G401.6 (cell line): ENCODE measurements at regions not wholly inside any gene's neighbourhood (a gene's known extent, or its start where the extent isn't known, plus 50 kb on each side); places are given as distances from the start of the nearest gene placed in this dataset.
A peak's percentile ranks its signal among the peaks of the same experiment; 100 is the strongest.
"Not testable (repeated sequence)": the region's sequence is repeated elsewhere in the genome, so short reads cannot be mapped to it uniquely, and the experiment has no call there.

Experiments used
- FAIRE-seq: peaks from 2 replicates; lab custom pipeline; 2012; peaks lifted over from hg19 to GRCh38; lab: Jason Lieb, UNC

GRCh38 chr7:24395512-24395911 lies 111.5 kb downstream of the NPY start:
- FAIRE-seq, result no peak

- not testable (repeated sequence) for FAIRE-seq
Observed at GRCh38 chr7:24396387-24396786, 112.4 kb downstream of the NPY start.

- peak; percentile 80 for FAIRE-seq
Observed at GRCh38 chr7:24401628-24402593, 117.9 kb downstream of the NPY start.

- FAIRE-seq, result no peak
Observed at GRCh38 chr7:24402655-24403054, 118.7 kb downstream of the NPY start.

- FAIRE-seq, result no peak
Observed at GRCh38 chr7:24403557-24403956, 119.6 kb downstream of the NPY start.

GRCh38 chr7:24404315-24404714 lies 120.3 kb downstream of the NPY start:
- no peak for FAIRE-seq

- FAIRE-seq, result no peak
Observed at GRCh38 chr7:24405002-24405401, 121.0 kb downstream of the NPY start.

GRCh38 chr7:24406053-24406788 lies 122.2 kb downstream of the NPY start:
- no peak for FAIRE-seq

- no peak for FAIRE-seq
Observed at GRCh38 chr7:24406789-24407299, 122.9 kb downstream of the NPY start.

- FAIRE-seq, result no peak
Observed at GRCh38 chr7:24407965-24408364, 124.0 kb downstream of the NPY start.

GRCh38 chr7:24408798-24409430 lies 124.9 kb downstream of the NPY start:
- no peak for FAIRE-seq

- FAIRE-seq, result no peak
Observed at GRCh38 chr7:24409431-24410024, 125.5 kb downstream of the NPY start.

GRCh38 chr7:24411226-24411625 lies 127.2 kb downstream of the NPY start:
- FAIRE-seq, result no peak

- FAIRE-seq, result no peak
Observed at GRCh38 chr7:24417526-24418120, 133.6 kb downstream of the NPY start.

- no peak for FAIRE-seq
Observed at GRCh38 chr7:24419077-24419476, 135.1 kb downstream of the NPY start.

- FAIRE-seq, result no peak
Observed at GRCh38 chr7:24419511-24419910, 135.5 kb downstream of the NPY start.

GRCh38 chr7:24422441-24423010 lies 138.5 kb downstream of the NPY start:
- FAIRE-seq, result no peak

GRCh38 chr7:24425664-24426063 lies 141.7 kb downstream of the NPY start:
- FAIRE-seq, result no peak

- no peak for FAIRE-seq
Observed at GRCh38 chr7:24427048-24427447, 143.1 kb downstream of the NPY start.

GRCh38 chr7:24428676-24429075 lies 144.6 kb upstream of the PALS2 start:
- FAIRE-seq, result no peak

GRCh38 chr7:24432677-24433076 lies 140.6 kb upstream of the PALS2 start:
- FAIRE-seq, result no peak
